AG20443 (cell line): ENCODE measurements at regions not wholly inside any gene's neighbourhood (a gene's known extent, or its start where the extent isn't known, plus 50 kb on each side); places are given as distances from the start of the nearest gene placed in this dataset.
A peak's percentile ranks its signal among the peaks of the same experiment; 100 is the strongest.
"Not testable (repeated sequence)": the region's sequence is repeated elsewhere in the genome, so short reads cannot be mapped to it uniquely, and the experiment has no call there.

Experiments used
- DNase-seq: peaks from one replicate; pipeline ENCODE4 v3.0.0; 2012; ENCODE audit warnings: low spot score, mixed read lengths

- no peak for DNase-seq
Observed at GRCh38 chr3:152581951-152582350, 253.0 kb upstream of the P2RY1 start.

- no peak for DNase-seq
Observed at GRCh38 chr3:152583963-152584362, 251.0 kb upstream of the P2RY1 start.

GRCh38 chr3:152586974-152587373, 248.0 kb upstream of the P2RY1 start:
- no peak for DNase-seq

GRCh38 chr3:152587861-152588260, 247.1 kb upstream of the P2RY1 start:
- no peak for DNase-seq

GRCh38 chr3:152589644-152590043, 245.3 kb upstream of the P2RY1 start:
- DNase-seq: no peak

GRCh38 chr3:152591515-152591914, 243.4 kb upstream of the P2RY1 start:
- no peak for DNase-seq

- DNase-seq: no peak
Observed at GRCh38 chr3:152593242-152593641, 241.7 kb upstream of the P2RY1 start.

- DNase-seq: peak; percentile 75
Observed at GRCh38 chr3:152595975-152596821, 238.7 kb upstream of the P2RY1 start.

- DNase-seq: not testable (repeated sequence)
Observed at GRCh38 chr3:152596832-152597231, 238.1 kb upstream of the P2RY1 start.

GRCh38 chr3:152606146-152606545, 228.8 kb upstream of the P2RY1 start:
- DNase-seq: no peak

- no peak for DNase-seq
Observed at GRCh38 chr3:152607179-152607578, 227.8 kb upstream of the P2RY1 start.

GRCh38 chr3:152608696-152609594, 226.0 kb upstream of the P2RY1 start:
- DNase-seq: no peak

GRCh38 chr3:152609891-152610290, 225.0 kb upstream of the P2RY1 start:
- DNase-seq: no peak

- no peak for DNase-seq
Observed at GRCh38 chr3:152610622-152611021, 224.3 kb upstream of the P2RY1 start.

GRCh38 chr3:152611905-152612304, 223.0 kb upstream of the P2RY1 start:
- no peak for DNase-seq

- DNase-seq: no peak
Observed at GRCh38 chr3:152613851-152614250, 221.1 kb upstream of the P2RY1 start.

- DNase-seq: no peak
Observed at GRCh38 chr3:152615681-152616080, 219.2 kb upstream of the P2RY1 start.

- no peak for DNase-seq
Observed at GRCh38 chr3:152617609-152618008, 217.3 kb upstream of the P2RY1 start.

GRCh38 chr3:152618529-152618928, 216.4 kb upstream of the P2RY1 start:
- no peak for DNase-seq

- DNase-seq: no peak
Observed at GRCh38 chr3:152619691-152620090, 215.2 kb upstream of the P2RY1 start.

GRCh38 chr3:152620395-152620794, 214.5 kb upstream of the P2RY1 start:
- DNase-seq: no peak

GRCh38 chr3:152621006-152621868, 213.7 kb upstream of the P2RY1 start:
- DNase-seq: peak; percentile 8
